WTC11 (cell line): ENCODE measurements at regions not wholly inside any gene's neighbourhood (a gene's known extent, or its start where the extent isn't known, plus 50 kb on each side); places are given as distances from the start of the nearest gene placed in this dataset.

Experiments
- ATAC-seq: fragments of 200-7000 bp; cut with Tn5 transposase; 2 replicates; pipeline ENCODE4 v1.10.0; 2021; ENCODE audit warnings: mild to moderate bottlenecking, moderate library complexity
- CTCF ChIA-PET: fragments of 300-600 bp; sonication (Branson Sonifier 250); formaldehyde crosslinking; loops from one replicate; lab custom pipeline; 2021; ENCODE audit warnings: antibody characterized with exemption; lab: Charles Lee
- POLR2A ChIA-PET: fragments of 350-600 bp; sonication (Branson Sonifier 250); formaldehyde crosslinking; loops from one replicate; lab custom pipeline; 2021; ENCODE audit warnings: antibody characterized with exemption; lab: Charles Lee
- DNase-seq: peaks from one replicate; pipeline ENCODE4 v3.0.0; 2021; ENCODE audit warnings: low spot score
- H3K27ac Mint-ChIP-seq: 2 replicates; pipeline ENCODE4 v1.8.0; 2021; ENCODE audit warnings: mixed read lengths
- H3K27me3 Mint-ChIP-seq: 2 replicates; pipeline ENCODE4 v1.8.0; 2021; ENCODE audit warnings: low read depth, mild to moderate bottlenecking, moderate library complexity, mixed read lengths
- H3K36me3 Mint-ChIP-seq: 2 replicates; pipeline ENCODE4 v1.8.0; 2021; ENCODE audit warnings: mixed read lengths
- H3K4me1 Mint-ChIP-seq: 2 replicates; pipeline ENCODE4 v1.8.0; 2022; ENCODE audit warnings: mixed read lengths
- H3K4me3 Mint-ChIP-seq: 2 replicates; pipeline ENCODE4 v1.8.0; 2021; ENCODE audit warnings: mild to moderate bottlenecking, moderate library complexity, mixed read lengths
- H3K9me3 Mint-ChIP-seq: 2 replicates; pipeline ENCODE4 v1.8.0; 2021; ENCODE audit warnings: mixed read lengths
- AR ChIP-seq: fragments of 250-450 bp; sonication (Bioruptor Pico); IDR thresholded peaks from 2 replicates; pipeline ENCODE4 v1.9.0; 2021; ENCODE audit warnings: mild to moderate bottlenecking
- E2F1 ChIP-seq: sonication (generic); formaldehyde crosslinking; IDR thresholded peaks from 2 replicates; pipeline ENCODE4 v1.8.0; 2022; ENCODE audit warnings: mild to moderate bottlenecking, missing genetic modification reagents
- ELF4 ChIP-seq: sonication (generic); formaldehyde crosslinking; IDR thresholded peaks from 2 replicates; pipeline ENCODE4 v1.8.1; 2022; ENCODE audit warnings: low read depth, mild to moderate bottlenecking, moderate library complexity, missing genetic modification reagents
- FOXJ3 ChIP-seq: sonication (generic); formaldehyde crosslinking; IDR thresholded peaks from 2 replicates; pipeline ENCODE4 v1.9.0; 2021; ENCODE audit warnings: missing genetic modification reagents, mild to moderate bottlenecking, borderline replicate concordance
- FOXP1 ChIP-seq: sonication (generic); formaldehyde crosslinking; IDR thresholded peaks from 2 replicates; pipeline ENCODE4 v1.8.0; 2022; ENCODE audit warnings: missing genetic modification reagents, mild to moderate bottlenecking, moderate library complexity, borderline replicate concordance
- JAZF1 ChIP-seq: fragments of 250-450 bp; sonication (Bioruptor Pico); IDR thresholded peaks from 2 replicates; pipeline ENCODE4 v1.9.0; 2021; ENCODE audit warnings: moderate library complexity, mild to moderate bottlenecking, inconsistent platforms
- JUN ChIP-seq: sonication (generic); formaldehyde crosslinking; IDR thresholded peaks from 2 replicates; pipeline ENCODE4 v1.8.0; 2023; ENCODE audit warnings: mild to moderate bottlenecking, missing genetic modification reagents
- NFE2L1 ChIP-seq: sonication (generic); formaldehyde crosslinking; IDR thresholded peaks from 2 replicates; pipeline ENCODE4 v1.8.1; 2023; ENCODE audit warnings: missing genetic modification reagents
- RELA ChIP-seq: sonication (generic); formaldehyde crosslinking; IDR thresholded peaks from 2 replicates; pipeline ENCODE4 v1.8.1; 2022; ENCODE audit warnings: missing genetic modification reagents, mild to moderate bottlenecking, borderline replicate concordance
- TEAD4 ChIP-seq: sonication (generic); formaldehyde crosslinking; IDR thresholded peaks from 2 replicates; pipeline ENCODE4 v1.8.0; 2022; ENCODE audit warnings: mild to moderate bottlenecking, missing genetic modification reagents
- TP53 ChIP-seq: sonication (generic); formaldehyde crosslinking; IDR thresholded peaks from 2 replicates; pipeline ENCODE4 v1.8.1; 2023; ENCODE audit warnings: mild to moderate bottlenecking, missing genetic modification reagents
- ZBTB43 ChIP-seq: sonication (generic); formaldehyde crosslinking; IDR thresholded peaks from 2 replicates; pipeline ENCODE4 v1.8.1; 2023; ENCODE audit warnings: mild to moderate bottlenecking, missing genetic modification reagents
- ZNF317 ChIP-seq: sonication (generic); formaldehyde crosslinking; IDR thresholded peaks from 2 replicates; pipeline ENCODE4 v1.8.1; 2023; ENCODE audit warnings: low read depth, mild to moderate bottlenecking, moderate library complexity, missing genetic modification reagents, borderline replicate concordance
- TF ChIP-seq, protein P1 (sequence below): sonication (generic); formaldehyde crosslinking; IDR thresholded peaks from 2 replicates; pipeline ENCODE4 v1.8.0; 2023; ENCODE audit warnings: mild to moderate bottlenecking, missing genetic modification reagents
- TF ChIP-seq, protein P2 (sequence below): fragments of 250-450 bp; sonication (Bioruptor Pico); conservative IDR thresholded peaks from 2 replicates; pipeline ENCODE4 v1.9.0; 2021; ENCODE audit warnings: mild to moderate bottlenecking
- TF ChIP-seq, protein P3 (sequence below): fragments of 250-450 bp; sonication (Bioruptor Pico); IDR thresholded peaks from 2 replicates; pipeline ENCODE4 v1.8.0; 2021; ENCODE audit warnings: mild to moderate bottlenecking

GRCh38 chr22:27159716-27160295, 502.4 kb downstream of the MIAT start:
- no peaks in the 10 kb centered on the region for H3K36me3 Mint-ChIP-seq
- no peak for DNase-seq
- H3K4me1 Mint-ChIP-seq: peaks cover 20% of the 10 kb centered on the region
- H3K27me3 Mint-ChIP-seq: peaks cover 16% of the 10 kb centered on the region
- no peak for ATAC-seq
- no peak overlapping the region for H3K27ac Mint-ChIP-seq
- ChIA-PET CTCF (no interaction called here), POLR2A (no interaction called here)
- no peaks in the 10 kb centered on the region for H3K9me3 Mint-ChIP-seq
- TF ChIP-seq ELF4 (CRISPR knock-in tag): no peak
- no peak for TF ChIP-seq TP53
- TF ChIP-seq, protein P1, sequence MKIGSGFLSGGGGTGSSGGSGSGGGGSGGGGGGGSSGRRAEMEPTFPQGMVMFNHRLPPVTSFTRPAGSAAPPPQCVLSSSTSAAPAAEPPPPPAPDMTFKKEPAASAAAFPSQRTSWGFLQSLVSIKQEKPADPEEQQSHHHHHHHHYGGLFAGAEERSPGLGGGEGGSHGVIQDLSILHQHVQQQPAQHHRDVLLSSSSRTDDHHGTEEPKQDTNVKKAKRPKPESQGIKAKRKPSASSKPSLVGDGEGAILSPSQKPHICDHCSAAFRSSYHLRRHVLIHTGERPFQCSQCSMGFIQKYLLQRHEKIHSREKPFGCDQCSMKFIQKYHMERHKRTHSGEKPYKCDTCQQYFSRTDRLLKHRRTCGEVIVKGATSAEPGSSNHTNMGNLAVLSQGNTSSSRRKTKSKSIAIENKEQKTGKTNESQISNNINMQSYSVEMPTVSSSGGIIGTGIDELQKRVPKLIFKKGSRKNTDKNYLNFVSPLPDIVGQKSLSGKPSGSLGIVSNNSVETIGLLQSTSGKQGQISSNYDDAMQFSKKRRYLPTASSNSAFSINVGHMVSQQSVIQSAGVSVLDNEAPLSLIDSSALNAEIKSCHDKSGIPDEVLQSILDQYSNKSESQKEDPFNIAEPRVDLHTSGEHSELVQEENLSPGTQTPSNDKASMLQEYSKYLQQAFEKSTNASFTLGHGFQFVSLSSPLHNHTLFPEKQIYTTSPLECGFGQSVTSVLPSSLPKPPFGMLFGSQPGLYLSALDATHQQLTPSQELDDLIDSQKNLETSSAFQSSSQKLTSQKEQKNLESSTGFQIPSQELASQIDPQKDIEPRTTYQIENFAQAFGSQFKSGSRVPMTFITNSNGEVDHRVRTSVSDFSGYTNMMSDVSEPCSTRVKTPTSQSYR (CRISPR knock-in tag): no peak
- no peak for TF ChIP-seq TEAD4 (CRISPR knock-in tag)
- TF ChIP-seq FOXP1 (CRISPR knock-in tag): no peak
- H3K4me3 Mint-ChIP-seq: no peak overlapping the region

DNA sequence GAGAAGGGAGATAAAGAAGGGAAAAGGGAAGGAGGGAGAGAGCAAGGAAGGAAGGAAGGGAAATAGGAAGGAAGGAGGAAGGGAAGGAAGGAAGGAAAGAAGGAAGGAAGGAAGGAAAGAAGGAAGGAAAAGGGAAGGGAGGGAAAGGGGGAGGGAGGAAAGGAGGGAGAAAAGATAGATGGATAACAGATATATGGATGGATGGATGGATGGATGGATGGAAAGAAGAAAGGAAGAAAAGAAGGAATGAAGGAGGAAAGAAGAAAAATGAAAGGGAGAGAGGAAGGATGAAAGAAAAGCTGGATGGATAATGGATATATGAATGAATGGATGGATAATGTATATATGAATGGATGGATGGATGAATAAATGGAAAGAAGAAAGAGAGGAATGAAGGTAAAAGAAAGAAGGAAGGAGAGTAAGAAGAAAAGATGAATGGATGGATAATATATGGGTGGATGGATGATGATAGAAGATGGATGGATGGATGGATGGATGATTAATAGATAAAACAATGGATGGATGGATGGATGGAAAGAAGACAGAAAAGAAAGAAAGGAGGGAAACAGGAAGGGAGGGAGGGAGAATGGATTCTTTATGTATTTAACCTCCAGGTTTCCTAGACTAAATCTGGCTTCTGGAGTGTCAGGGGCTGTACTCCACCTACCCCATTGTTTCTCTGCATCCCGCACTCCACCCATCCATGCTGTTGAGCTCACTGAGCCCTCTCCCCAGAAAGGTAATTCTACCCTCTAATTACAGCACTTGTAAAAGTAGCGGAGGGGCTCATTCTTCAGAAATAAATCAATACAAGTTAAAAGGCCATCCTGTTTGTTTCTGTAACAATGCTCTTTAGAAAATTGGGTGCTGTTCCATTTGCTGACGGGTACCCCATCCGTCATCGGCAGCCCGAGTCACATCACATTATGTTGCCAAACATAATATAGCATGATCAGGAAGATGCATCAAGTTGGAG, 506.1 kb downstream of the MIAT start:
- Mint-ChIP-seq H3K27me3 (peaks cover 16% of the 10 kb centered on the region), H3K36me3 (no peaks in the 10 kb centered on the region), H3K27ac (no peak overlapping the region), H3K9me3 (no peaks in the 10 kb centered on the region), H3K4me3 (no peak overlapping the region), H3K4me1 (peaks cover 14% of the 10 kb centered on the region)
- ChIA-PET POLR2A (no interaction called here), CTCF (interaction anchor here (0.8 kb wide), 1 partner anchor 12 kb away, joined by 3 read pairs; no protein-coding TSS in a partner anchor)
- no peak for DNase-seq
- ATAC-seq: no peak
- TF ChIP-seq E2F1 (CRISPR knock-in tag) (no peak), JAZF1 (CRISPR knock-in tag) (no peak), FOXP1 (CRISPR knock-in tag) (no peak), ZNF317 (CRISPR knock-in tag) (no peak), JUN (CRISPR knock-in tag) (no peak), ZBTB43 (CRISPR knock-in tag) (no peak), AR (no peak), NFE2L1 (CRISPR knock-in tag) (no peak), RELA (CRISPR knock-in tag) (no peak), FOXJ3 (CRISPR knock-in tag) (no peak)
- TF ChIP-seq, protein P2, sequence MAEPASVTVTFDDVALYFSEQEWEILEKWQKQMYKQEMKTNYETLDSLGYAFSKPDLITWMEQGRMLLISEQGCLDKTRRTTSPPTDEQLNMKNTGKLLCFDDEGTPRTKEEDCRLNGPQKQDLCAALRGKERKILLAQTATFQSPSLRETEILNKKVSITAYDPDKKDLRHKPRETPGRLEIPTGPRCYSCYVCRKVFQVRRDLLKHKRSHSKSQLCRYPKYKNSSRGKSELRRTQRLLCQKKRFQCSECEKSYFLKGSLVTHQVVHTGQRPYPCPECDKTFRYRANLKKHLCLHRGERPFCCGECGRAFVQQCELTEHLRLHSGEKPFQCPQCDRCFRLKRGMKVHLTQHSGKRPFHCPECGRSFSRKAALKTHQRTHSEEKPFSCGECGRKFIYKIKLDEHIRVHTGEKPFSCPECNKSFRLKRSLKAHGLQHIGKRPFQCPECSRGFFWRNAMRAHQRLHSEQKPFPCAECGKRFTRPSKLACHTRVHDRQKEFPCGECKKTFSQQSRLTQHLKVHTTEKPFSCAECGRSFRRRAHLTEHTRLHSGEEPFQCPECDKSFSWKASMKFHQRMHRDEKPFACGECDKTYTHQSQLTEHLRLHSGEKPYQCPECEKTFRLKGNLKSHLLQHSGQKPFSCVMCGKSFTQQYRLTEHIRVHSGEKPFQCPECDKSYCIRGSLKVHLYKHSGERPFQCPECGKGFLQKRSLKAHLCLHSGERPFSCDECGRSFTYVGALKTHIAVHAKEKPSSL (CRISPR knock-in tag): no peak
- TF ChIP-seq, protein P1 (CRISPR knock-in tag): no peak
- TF ChIP-seq, protein P3, sequence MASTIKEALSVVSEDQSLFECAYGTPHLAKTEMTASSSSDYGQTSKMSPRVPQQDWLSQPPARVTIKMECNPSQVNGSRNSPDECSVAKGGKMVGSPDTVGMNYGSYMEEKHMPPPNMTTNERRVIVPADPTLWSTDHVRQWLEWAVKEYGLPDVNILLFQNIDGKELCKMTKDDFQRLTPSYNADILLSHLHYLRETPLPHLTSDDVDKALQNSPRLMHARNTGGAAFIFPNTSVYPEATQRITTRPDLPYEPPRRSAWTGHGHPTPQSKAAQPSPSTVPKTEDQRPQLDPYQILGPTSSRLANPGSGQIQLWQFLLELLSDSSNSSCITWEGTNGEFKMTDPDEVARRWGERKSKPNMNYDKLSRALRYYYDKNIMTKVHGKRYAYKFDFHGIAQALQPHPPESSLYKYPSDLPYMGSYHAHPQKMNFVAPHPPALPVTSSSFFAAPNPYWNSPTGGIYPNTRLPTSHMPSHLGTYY (CRISPR knock-in tag): no peak
